ENCODE measurements at regions not wholly inside any gene's neighbourhood (a gene's known extent, or its start where the extent isn't known, plus 50 kb on each side); places are given as distances from the start of the nearest gene placed in this dataset.

GRCh38 chr10:129272866-129273650 lies 194.0 kb upstream of the MGMT start:
- no peak for DNase-seq (ENCODE audit: low read depth in 2 of 2)

GRCh38 chr10:129273860-129274259 lies 193.2 kb upstream of the MGMT start:
- no peak for DNase-seq (ENCODE audit: low read depth in 2 of 2)

GRCh38 chr10:129274748-129275474 lies 192.1 kb upstream of the MGMT start:
- DNase-seq (ENCODE audit: low read depth in 2 of 2): no peak

- no peak for DNase-seq (ENCODE audit: low read depth in 2 of 2)
Measured at GRCh38 chr10:129275886-129276285, 191.2 kb upstream of the MGMT start.

GRCh38 chr10:129277084-129277483 lies 190.0 kb upstream of the MGMT start:
- DNase-seq (ENCODE audit: low read depth in 2 of 2): no peak

GRCh38 chr10:129277841-129278240 lies 189.2 kb upstream of the MGMT start:
- no peak for DNase-seq (ENCODE audit: low read depth in 2 of 2)

- DNase-seq (ENCODE audit: low read depth in 2 of 2): no peak
Measured at GRCh38 chr10:129278686-129279085, 188.4 kb upstream of the MGMT start.

- DNase-seq (ENCODE audit: low read depth in 2 of 2): no peak
Measured at GRCh38 chr10:129279446-129280154, 187.4 kb upstream of the MGMT start.

GRCh38 chr10:129280155-129280502 lies 186.9 kb upstream of the MGMT start:
- no peak for DNase-seq (ENCODE audit: low read depth in 2 of 2)

GRCh38 chr10:129280908-129281586 lies 186.0 kb upstream of the MGMT start:
- DNase-seq (ENCODE audit: low read depth in 2 of 2): no peak

- DNase-seq (ENCODE audit: low read depth in 2 of 2): no peak
Measured at GRCh38 chr10:129285459-129285858, 181.6 kb upstream of the MGMT start.

- no peak for DNase-seq (ENCODE audit: low read depth in 2 of 2)
Measured at GRCh38 chr10:129288999-129289584, 177.9 kb upstream of the MGMT start.

- no peak for DNase-seq (ENCODE audit: low read depth in 2 of 2)
Measured at GRCh38 chr10:129293991-129294700, 172.9 kb upstream of the MGMT start.

- no peak for DNase-seq (ENCODE audit: low read depth in 2 of 2)
Measured at GRCh38 chr10:129294944-129295343, 172.1 kb upstream of the MGMT start.

GRCh38 chr10:129305046-129305445 lies 162.0 kb upstream of the MGMT start:
- DNase-seq (ENCODE audit: low read depth in 2 of 2): no peak

GRCh38 chr10:129307141-129307540 lies 159.9 kb upstream of the MGMT start:
- no peak for DNase-seq (ENCODE audit: low read depth in 2 of 2)

- no peak for DNase-seq (ENCODE audit: low read depth in 2 of 2)
Measured at GRCh38 chr10:129308953-129309564, 158.0 kb upstream of the MGMT start.

- DNase-seq (ENCODE audit: low read depth in 2 of 2): no peak
Measured at GRCh38 chr10:129309565-129309964, 157.5 kb upstream of the MGMT start.

GRCh38 chr10:129310881-129311280 lies 156.2 kb upstream of the MGMT start:
- no peak for DNase-seq (ENCODE audit: low read depth in 2 of 2)

- no peak for DNase-seq (ENCODE audit: low read depth in 2 of 2)
Measured at GRCh38 chr10:129319934-129320333, 147.1 kb upstream of the MGMT start.

GRCh38 chr10:129320340-129320739 lies 146.7 kb upstream of the MGMT start:
- no peak for DNase-seq (ENCODE audit: low read depth in 2 of 2)

All from stimulated activated CD4-positive, alpha-beta T cell treated with anti-CD3 and anti-CD28 coated beads, Interleukin-1b, Interleukin-23, amount 100 ng/mL, for 4 hours (primary cell).